ENCODE measurements at regions not wholly inside any gene's neighbourhood (a gene's known extent, or its start where the extent isn't known, plus 50 kb on each side); places are given as distances from the start of the nearest gene placed in this dataset.
"Not testable (repeated sequence)": the region's sequence is repeated elsewhere in the genome, so short reads cannot be mapped to it uniquely, and the experiment has no call there.

GRCh38 chr15:69675731-69676130 is 223.1 kb downstream of the RPLP1 start:
- DNase-seq (ENCODE audit: low spot score), result no peak

DNA sequence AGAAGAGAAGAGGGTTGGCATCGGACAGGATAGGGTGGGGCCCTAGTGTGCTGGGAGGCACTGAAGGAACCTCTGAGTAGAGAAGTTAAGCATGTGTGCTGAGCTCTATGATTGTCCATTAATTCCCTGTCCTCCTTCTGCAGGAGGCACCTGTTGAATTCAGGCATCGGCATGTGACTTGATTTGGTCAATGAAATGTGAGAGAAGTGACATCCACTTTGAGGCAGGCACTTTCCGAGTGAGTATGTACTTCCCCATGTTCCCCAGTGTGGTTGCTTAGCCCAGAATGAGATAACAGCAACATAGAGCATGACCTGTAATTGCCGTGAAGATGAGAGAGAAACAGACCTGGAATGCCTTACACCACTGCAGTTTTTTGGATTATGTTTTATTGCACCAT is 224.8 kb downstream of the RPLP1 start:
- DNase-seq (ENCODE audit: low spot score), result no peak

- no peak for DNase-seq (ENCODE audit: low spot score)
Measured at GRCh38 chr15:69679623-69680228, 227.1 kb downstream of the RPLP1 start.

- not testable (repeated sequence) for DNase-seq (ENCODE audit: low spot score)
Measured at GRCh38 chr15:69684823-69685222, 232.2 kb downstream of the RPLP1 start.

DNA sequence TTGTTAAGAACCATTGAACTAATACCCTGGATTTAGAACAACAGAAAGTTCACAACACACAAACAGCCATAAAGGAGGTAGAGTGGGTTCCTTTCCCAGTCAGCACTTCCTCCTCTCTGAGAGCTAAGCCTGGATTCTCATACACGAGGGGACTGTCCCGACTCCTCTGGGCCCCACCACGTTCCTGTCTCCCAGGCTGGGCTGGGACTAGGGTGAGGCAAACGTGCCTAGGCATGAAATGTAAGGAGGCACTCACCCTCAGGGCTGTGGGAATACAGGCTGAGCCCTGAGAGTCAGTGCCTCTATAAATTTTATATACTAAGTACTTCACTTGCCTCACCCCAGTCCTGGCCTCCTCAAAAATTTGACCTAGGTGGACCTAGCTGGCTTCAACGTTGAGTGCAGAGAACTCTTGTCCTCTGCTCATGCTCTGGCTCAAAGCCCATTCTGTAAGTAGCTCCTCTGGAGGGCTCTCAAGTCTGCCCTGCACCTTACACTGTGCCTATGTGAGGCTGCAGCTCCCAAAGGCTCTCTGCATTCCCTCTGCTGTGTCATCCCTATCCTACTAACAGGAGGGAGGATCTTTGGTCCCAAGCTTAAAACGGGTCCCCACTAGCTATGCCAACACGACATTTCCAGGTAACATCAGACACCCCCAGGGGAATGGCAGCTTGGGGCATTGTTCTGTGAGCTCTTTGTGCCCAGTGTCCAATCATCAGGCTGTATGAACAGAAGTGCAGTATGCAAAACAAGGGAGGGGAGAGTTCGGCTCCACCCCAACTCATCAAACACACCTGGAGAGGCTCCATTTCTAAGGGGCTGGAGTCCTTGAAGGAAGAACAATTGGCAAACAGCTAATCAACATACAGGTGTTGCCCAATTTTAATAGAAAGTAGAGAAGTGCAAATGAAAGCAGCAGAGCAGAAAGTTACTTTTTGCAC is 233.2 kb downstream of the RPLP1 start:
- no peak for DNase-seq (ENCODE audit: low spot score)

GRCh38 chr15:69686626-69687025 is 234.0 kb downstream of the RPLP1 start:
- no peak for DNase-seq (ENCODE audit: low spot score)

DNA sequence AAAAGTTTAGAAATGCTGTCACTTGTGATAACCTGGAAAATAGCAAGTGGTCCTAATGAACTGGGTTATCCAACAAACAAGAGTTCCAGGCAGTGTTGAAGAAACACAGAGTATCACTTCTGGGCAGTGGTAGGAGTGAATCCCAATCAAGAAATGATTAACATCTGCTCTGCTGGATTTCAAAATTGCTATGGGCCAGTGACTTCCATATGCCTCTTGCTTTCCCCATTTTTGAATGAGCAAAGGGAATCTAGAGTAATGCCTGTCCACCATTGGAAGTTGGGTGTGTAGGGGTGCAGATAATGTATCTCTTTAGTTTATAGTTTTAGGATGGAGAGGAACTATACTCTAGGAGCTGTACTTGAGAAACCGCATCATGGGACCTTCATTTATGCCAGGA is 236.5 kb downstream of the RPLP1 start:
- no peak for DNase-seq (ENCODE audit: low spot score)

GRCh38 chr15:69691307-69692015 is 238.8 kb downstream of the RPLP1 start:
- DNase-seq (ENCODE audit: low spot score), result no peak

DNA sequence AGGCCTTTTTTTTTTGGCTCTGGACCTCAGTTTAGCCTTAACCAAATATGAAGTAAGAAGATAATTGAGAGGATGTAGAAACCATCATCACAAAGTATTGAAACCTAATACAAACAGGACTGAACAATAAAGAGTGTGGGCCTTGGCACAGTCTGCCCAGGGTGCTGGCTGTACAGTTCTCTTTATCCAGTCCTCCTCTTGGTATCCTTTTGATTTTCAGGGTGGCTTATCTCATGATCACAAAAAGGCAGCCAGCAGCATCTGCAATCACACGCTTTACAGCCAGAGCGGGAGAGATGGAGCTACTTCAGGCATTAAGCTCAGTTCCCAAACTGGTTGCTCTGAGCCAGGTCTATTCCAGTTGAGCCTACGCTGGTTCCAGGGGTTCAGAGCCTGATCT is 239.7 kb downstream of the RPLP1 start:
- no peak for DNase-seq (ENCODE audit: low spot score)

GRCh38 chr15:69693059-69693458 is 240.4 kb downstream of the RPLP1 start:
- no peak for DNase-seq (ENCODE audit: low spot score)

GRCh38 chr15:69696946-69697345 is 244.3 kb downstream of the RPLP1 start:
- no peak for DNase-seq (ENCODE audit: low spot score)

GRCh38 chr15:69697916-69698315 is 245.3 kb downstream of the RPLP1 start:
- no peak for DNase-seq (ENCODE audit: low spot score)

- DNase-seq (ENCODE audit: low spot score), result no peak
Measured at GRCh38 chr15:69699096-69699495, 246.5 kb downstream of the RPLP1 start.

- DNase-seq (ENCODE audit: low spot score), result no peak
Measured at GRCh38 chr15:69700380-69700779, 247.8 kb downstream of the RPLP1 start.

- no peak for DNase-seq (ENCODE audit: low spot score)
Measured at GRCh38 chr15:69701198-69701597, 248.6 kb downstream of the RPLP1 start.

- no peak for DNase-seq (ENCODE audit: low spot score)
Measured at GRCh38 chr15:69703532-69704187, 251.0 kb downstream of the RPLP1 start.

DNA sequence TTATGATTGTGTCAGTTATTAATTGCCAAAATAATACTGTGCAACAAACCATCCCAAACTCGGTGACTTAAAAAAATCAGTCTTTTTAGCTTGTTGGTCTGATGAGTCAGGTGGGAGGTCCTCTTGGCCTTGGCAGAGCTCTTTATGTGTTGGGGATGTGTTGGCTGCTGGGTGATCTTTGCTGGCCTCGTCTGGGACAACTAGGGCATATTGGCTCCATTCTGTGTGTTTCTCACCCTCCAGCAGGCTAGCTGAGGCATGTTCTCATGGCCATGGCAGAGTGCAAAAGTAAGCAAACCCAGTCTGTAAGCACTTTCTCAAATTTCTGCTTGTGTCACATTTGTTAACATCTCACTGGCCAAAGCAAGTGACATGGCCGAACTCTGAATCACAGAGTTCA is 251.6 kb downstream of the RPLP1 start:
- no peak for DNase-seq (ENCODE audit: low spot score)

DNA sequence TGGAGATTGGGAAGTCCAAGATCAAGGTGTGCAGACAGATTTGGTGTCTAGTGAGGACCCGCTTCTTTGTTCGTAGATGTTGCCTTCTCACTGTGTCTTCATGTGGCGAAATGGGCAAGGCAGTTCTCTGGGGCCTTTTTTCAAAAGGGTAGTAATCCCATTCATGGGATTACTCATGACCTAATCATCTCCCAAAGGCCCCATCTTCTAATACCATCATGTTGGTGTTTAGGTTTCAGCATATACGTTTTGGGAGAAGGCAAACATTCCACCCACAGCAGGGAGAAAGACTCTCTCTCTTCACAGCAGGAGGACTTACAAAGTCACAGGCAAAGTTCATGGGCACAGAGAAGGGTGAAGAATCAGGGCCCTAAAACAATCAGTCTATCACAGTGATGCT is 252.1 kb downstream of the RPLP1 start:
- no peak for DNase-seq (ENCODE audit: low spot score)

DNA sequence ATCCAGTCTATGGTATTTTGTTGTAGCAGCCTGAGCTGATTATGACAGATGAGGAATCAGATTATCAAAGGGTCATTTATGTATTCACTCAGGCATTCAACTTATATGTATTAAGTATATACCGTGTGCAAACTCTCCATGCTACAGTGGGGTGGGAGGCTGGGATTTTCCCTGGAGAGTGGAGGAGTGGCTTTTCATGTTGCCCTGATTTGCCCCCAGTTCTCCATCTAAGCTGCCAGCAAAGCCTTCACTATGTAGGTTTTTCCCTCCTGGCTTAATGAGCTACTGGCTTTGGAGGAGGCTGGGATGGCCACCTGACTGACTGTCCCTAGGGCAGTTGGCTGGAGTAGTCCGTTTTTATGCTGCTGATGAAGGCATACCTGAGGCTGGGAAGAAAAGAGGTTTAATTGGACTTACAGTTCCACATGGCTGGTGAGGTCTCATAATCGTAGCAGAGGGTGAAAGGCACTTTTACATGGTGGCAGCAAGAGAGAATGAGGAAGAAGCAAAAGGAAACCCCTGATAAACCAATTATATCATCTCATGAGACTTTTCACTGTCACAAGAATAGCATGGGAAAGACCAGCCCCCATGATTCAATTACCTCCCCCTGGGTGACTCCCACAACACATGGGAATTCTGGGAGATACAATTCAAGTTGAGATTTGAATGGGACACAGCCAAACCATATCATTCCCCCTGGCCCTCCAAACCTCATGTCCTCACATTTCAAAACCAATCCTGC is 253.9 kb downstream of the RPLP1 start:
- no peak for DNase-seq (ENCODE audit: low spot score)

GRCh38 chr15:69707241-69707640 is 254.6 kb downstream of the RPLP1 start:
- not testable (repeated sequence) for DNase-seq (ENCODE audit: low spot score)

DNA sequence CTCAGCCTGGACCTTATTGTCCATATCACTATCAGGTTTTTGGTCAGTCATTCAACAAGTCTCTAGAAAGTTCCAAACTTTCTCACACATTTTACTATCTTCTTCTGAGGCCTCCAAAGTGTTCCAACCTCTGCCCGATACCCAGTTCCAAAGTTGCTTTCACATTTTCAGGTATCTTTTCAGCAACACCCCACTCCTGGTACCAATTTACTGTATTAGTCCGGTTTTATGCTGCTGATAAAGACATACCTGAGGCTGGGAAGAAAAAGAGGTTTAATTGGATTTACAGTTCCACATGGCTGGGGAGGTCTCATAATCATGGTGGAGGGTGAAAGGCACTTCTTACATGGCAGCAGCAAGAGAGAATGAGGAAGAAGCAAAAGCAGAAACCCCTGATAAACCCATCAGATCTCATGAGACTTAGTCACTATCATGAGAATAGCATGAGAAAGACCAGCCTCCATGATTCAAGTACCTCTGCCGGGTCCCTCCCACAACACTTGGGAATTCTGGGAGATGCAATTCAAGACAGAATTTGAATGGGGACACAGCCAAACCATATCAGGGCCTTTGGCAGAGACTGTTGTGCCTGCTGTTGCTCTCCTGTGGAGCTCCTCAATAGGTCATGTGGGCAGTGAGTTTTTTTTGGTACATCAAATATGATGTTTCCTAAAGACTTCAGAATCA is 256.0 kb downstream of the RPLP1 start:
- not testable (repeated sequence) for DNase-seq (ENCODE audit: low spot score)

Data from cerebellar cortex (tissue), 1 donor.